Activated CD8-positive, alpha-beta memory T cell treated with anti-CD3 and anti-CD28 coated beads, Interleukin-2, amount 50 U/mL, for 1 hour (primary cell): ENCODE measurements at regions not wholly inside any gene's neighbourhood (a gene's known extent, or its start where the extent isn't known, plus 50 kb on each side); places are given as distances from the start of the nearest gene placed in this dataset.

ENCODE experiments used
- DNase-seq: peaks from one replicate; pipeline ENCODE4 v3.0.0-alpha.2; 2020; ENCODE audit errors: extremely low read depth

GRCh38 chr12:89256060-89256459, 96.2 kb downstream of the DUSP6 start:
- DNase-seq: no peak

- no peak for DNase-seq
Measured at GRCh38 chr12:89253488-89253887, 98.8 kb downstream of the DUSP6 start.

GRCh38 chr12:89252284-89252683, 100.0 kb downstream of the DUSP6 start:
- DNase-seq: no peak

GRCh38 chr12:89251342-89252271, 100.7 kb downstream of the DUSP6 start:
- no peak for DNase-seq

- DNase-seq: no peak
Measured at GRCh38 chr12:89250636-89251035, 101.7 kb downstream of the DUSP6 start.

GRCh38 chr12:89250213-89250612, 102.1 kb downstream of the DUSP6 start:
- no peak for DNase-seq

GRCh38 chr12:89247967-89248366, 104.3 kb downstream of the DUSP6 start:
- DNase-seq: no peak

GRCh38 chr12:89247541-89247942, 104.8 kb downstream of the DUSP6 start:
- DNase-seq: no peak

GRCh38 chr12:89245090-89245489, 107.2 kb downstream of the DUSP6 start:
- peak; percentile 21 for DNase-seq

- DNase-seq: no peak
Measured at GRCh38 chr12:89244536-89244935, 107.8 kb downstream of the DUSP6 start.

- no peak for DNase-seq
Measured at GRCh38 chr12:89243771-89244170, 108.5 kb downstream of the DUSP6 start.

GRCh38 chr12:89239534-89239933, 112.8 kb downstream of the DUSP6 start:
- DNase-seq: no peak

GRCh38 chr12:89238593-89238992, 113.7 kb downstream of the DUSP6 start:
- no peak for DNase-seq

GRCh38 chr12:89237763-89238162, 114.5 kb downstream of the DUSP6 start:
- no peak for DNase-seq

- no peak for DNase-seq
Measured at GRCh38 chr12:89236748-89237383, 115.4 kb downstream of the DUSP6 start.

GRCh38 chr12:89236237-89236636, 116.1 kb downstream of the DUSP6 start:
- no peak for DNase-seq

- no peak for DNase-seq
Measured at GRCh38 chr12:89235189-89235993, 116.9 kb downstream of the DUSP6 start.

GRCh38 chr12:89234324-89235114, 117.8 kb downstream of the DUSP6 start:
- DNase-seq: no peak

GRCh38 chr12:89231686-89232085, 120.6 kb downstream of the DUSP6 start:
- DNase-seq: no peak

- no peak for DNase-seq
Measured at GRCh38 chr12:89230376-89231315, 121.7 kb downstream of the DUSP6 start.
